ENCODE measurements at regions not wholly inside any gene's neighbourhood (a gene's known extent, or its start where the extent isn't known, plus 50 kb on each side); places are given as distances from the start of the nearest gene placed in this dataset.

- TF ChIP-seq RAD21 (IDR thresholded peaks at IDR 0.05; ENCODE audit: low read depth) = no peak
- TF ChIP-seq, protein P1, sequence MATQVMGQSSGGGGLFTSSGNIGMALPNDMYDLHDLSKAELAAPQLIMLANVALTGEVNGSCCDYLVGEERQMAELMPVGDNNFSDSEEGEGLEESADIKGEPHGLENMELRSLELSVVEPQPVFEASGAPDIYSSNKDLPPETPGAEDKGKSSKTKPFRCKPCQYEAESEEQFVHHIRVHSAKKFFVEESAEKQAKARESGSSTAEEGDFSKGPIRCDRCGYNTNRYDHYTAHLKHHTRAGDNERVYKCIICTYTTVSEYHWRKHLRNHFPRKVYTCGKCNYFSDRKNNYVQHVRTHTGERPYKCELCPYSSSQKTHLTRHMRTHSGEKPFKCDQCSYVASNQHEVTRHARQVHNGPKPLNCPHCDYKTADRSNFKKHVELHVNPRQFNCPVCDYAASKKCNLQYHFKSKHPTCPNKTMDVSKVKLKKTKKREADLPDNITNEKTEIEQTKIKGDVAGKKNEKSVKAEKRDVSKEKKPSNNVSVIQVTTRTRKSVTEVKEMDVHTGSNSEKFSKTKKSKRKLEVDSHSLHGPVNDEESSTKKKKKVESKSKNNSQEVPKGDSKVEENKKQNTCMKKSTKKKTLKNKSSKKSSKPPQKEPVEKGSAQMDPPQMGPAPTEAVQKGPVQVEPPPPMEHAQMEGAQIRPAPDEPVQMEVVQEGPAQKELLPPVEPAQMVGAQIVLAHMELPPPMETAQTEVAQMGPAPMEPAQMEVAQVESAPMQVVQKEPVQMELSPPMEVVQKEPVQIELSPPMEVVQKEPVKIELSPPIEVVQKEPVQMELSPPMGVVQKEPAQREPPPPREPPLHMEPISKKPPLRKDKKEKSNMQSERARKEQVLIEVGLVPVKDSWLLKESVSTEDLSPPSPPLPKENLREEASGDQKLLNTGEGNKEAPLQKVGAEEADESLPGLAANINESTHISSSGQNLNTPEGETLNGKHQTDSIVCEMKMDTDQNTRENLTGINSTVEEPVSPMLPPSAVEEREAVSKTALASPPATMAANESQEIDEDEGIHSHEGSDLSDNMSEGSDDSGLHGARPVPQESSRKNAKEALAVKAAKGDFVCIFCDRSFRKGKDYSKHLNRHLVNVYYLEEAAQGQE (IDR thresholded peaks at IDR 0.05; ENCODE audit: low read depth) = no peak
- TF ChIP-seq EP300 (IDR thresholded peaks at IDR 0.05; ENCODE audit: borderline replicate concordance) = no peak
- TF ChIP-seq CREB1 (IDR thresholded peaks at IDR 0.05; ENCODE audit: low read depth) = no peak
- no peak for TF ChIP-seq EGR1 (IDR thresholded peaks at IDR 0.05)
- TF ChIP-seq USF1 (IDR thresholded peaks at IDR 0.05) = no peak
- no peak for TF ChIP-seq MAX (IDR thresholded peaks at IDR 0.05)
- no peak for TF ChIP-seq TEAD4 (IDR thresholded peaks at IDR 0.05)
- TF ChIP-seq TAF1 (IDR thresholded peaks at IDR 0.05; ENCODE audit: low read depth) = no peak
These were observed 229.0 kb downstream of the CENPF start for GRCh38 chr1:214831956-214832355.

DNA sequence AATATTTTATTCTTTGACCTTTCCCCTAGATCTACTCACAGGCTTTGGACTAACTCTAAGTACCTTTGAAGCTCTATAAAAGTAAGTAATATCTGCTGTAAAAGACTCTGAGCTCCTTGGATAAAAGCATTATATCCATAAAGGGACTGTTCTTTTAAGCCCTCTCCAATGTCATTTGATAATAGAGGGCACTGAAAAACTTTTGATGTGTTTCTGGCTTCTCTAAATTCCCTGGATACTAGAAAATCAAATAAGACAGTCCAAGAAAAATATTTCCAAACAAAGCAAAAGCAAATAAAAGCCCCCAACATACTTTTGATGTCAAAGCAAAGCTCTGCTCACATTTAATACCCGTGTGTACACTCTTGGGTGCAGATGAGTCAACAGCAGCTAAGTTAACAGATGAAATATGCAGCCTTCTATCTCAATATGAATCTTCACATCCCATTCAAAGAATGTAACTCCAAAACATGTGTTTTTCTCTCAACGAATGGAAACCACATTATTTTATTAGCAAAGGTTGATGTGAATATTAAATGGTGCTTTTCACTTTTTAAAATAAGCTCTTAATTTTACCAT is 230.3 kb downstream of the CENPF start:
- TF ChIP-seq NFIC (IDR thresholded peaks at IDR 0.05) = no peak
- no peak for TF ChIP-seq TCF12 (IDR thresholded peaks at IDR 0.05; ENCODE audit: low read depth)
- TF ChIP-seq RAD21 (IDR thresholded peaks at IDR 0.05; ENCODE audit: low read depth) = no peak
- TF ChIP-seq YY1 (IDR thresholded peaks at IDR 0.05; ENCODE audit: low read depth) = no peak
- TF ChIP-seq ZBTB7A (IDR thresholded peaks at IDR 0.05; ENCODE audit: low read depth) = no peak
- no peak for TF ChIP-seq TAF1 (IDR thresholded peaks at IDR 0.05; ENCODE audit: low read depth)
- no peak for TF ChIP-seq MAX (IDR thresholded peaks at IDR 0.05)
- no peak for TF ChIP-seq FOXM1 (IDR thresholded peaks at IDR 0.05; ENCODE audit: borderline replicate concordance, low read depth)
- TF ChIP-seq TEAD4 (IDR thresholded peaks at IDR 0.05) = no peak

DNA sequence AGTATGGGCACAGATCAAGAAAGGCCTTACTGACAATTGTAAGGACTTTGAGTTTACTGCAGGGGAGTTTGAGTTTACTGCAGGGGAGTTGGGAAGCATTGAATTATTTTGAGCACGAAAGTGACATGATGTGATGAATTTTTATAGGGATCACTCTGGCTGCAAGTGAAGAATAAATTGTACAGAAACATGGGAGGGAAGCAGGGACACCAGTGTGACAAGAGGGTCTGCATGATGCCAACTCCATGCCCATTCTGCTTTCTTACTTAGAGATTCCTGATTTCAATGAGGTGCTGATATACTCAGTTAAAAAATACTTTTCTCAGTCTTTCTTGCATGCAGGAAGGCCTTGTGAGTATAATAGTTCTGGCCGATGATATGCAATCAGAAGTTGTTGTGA is 234.4 kb downstream of the CENPF start:
- no peak for TF ChIP-seq EP300 (IDR thresholded peaks at IDR 0.05; ENCODE audit: borderline replicate concordance)
- TF ChIP-seq USF1 (IDR thresholded peaks at IDR 0.05) = no peak
- TF ChIP-seq CEBPB (IDR thresholded peaks at IDR 0.05) = no peak
- no peak for TF ChIP-seq ZBTB7A (IDR thresholded peaks at IDR 0.05; ENCODE audit: low read depth)
- no peak for TF ChIP-seq RAD21 (IDR thresholded peaks at IDR 0.05; ENCODE audit: low read depth)

DNA sequence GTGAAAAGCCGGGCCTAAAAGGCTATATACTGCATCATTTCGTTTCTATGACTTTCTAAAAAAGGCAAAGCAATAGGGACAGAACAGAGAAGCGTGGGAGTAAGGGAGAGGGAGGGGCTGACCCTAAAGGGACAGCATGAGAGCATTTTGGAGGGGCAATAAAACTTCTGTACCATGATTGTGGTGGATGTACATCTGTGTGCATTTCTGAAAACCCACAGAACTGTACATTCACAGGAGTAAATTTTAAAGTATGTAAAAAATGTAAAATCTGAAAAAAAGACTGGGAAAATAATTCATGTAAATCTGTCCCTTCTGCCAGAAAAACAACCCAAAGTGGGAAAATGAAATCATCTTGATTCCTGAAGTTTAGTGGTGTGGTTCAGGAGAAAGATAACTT is 235.4 kb downstream of the CENPF start:
- TF ChIP-seq, protein P1 (IDR thresholded peaks at IDR 0.05; ENCODE audit: low read depth) = no peak
- TF ChIP-seq USF1 (IDR thresholded peaks at IDR 0.05) (no peak), TEAD4 (IDR thresholded peaks at IDR 0.05) (no peak), NFIC (IDR thresholded peaks at IDR 0.05) (no peak), CREB1 (IDR thresholded peaks at IDR 0.05; ENCODE audit: low read depth) (no peak), FOXM1 (IDR thresholded peaks at IDR 0.05; ENCODE audit: borderline replicate concordance, low read depth) (no peak), ZBTB7A (IDR thresholded peaks at IDR 0.05; ENCODE audit: low read depth) (no peak), TAF1 (IDR thresholded peaks at IDR 0.05; ENCODE audit: low read depth) (no peak), MAX (IDR thresholded peaks at IDR 0.05) (no peak), TCF12 (IDR thresholded peaks at IDR 0.05; ENCODE audit: low read depth) (no peak), EGR1 (IDR thresholded peaks at IDR 0.05) (no peak)

DNA sequence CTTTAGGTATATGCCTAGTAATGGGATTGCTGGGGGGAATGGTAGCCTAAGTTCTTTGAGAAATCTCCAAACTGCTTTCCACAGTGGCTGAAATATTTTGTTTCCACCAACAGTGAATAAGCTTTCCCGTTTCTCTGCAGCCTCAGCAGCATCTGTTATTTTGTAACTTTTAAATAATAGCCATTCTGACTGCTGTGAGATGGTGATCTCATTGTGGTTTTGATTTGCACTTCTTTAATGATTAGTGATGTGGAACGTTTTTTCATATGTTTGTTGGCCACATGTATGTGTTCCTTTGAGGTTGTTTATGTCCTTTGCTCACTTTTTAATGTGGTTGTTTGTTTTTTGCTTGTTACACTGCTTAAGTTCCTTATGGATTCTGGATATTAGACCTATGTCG is 237.4 kb downstream of the CENPF start:
- TF ChIP-seq MAX (IDR thresholded peaks at IDR 0.05) = no peak
- TF ChIP-seq EGR1 (IDR thresholded peaks at IDR 0.05) = no peak
- no peak for TF ChIP-seq TCF12 (IDR thresholded peaks at IDR 0.05; ENCODE audit: low read depth)
- TF ChIP-seq TAF1 (IDR thresholded peaks at IDR 0.05; ENCODE audit: low read depth) = no peak
- TF ChIP-seq, protein P1 (IDR thresholded peaks at IDR 0.05; ENCODE audit: low read depth) = no peak
- no peak for TF ChIP-seq EP300 (IDR thresholded peaks at IDR 0.05; ENCODE audit: borderline replicate concordance)
- no peak for TF ChIP-seq CREB1 (IDR thresholded peaks at IDR 0.05; ENCODE audit: low read depth)
- TF ChIP-seq RAD21 (IDR thresholded peaks at IDR 0.05; ENCODE audit: low read depth) = no peak
- no peak for TF ChIP-seq NFIC (IDR thresholded peaks at IDR 0.05)
- TF ChIP-seq TEAD4 (IDR thresholded peaks at IDR 0.05) = no peak
- no peak for TF ChIP-seq YY1 (IDR thresholded peaks at IDR 0.05; ENCODE audit: low read depth)
- no peak for TF ChIP-seq CEBPB (IDR thresholded peaks at IDR 0.05)
- no peak for TF ChIP-seq USF1 (IDR thresholded peaks at IDR 0.05)
- TF ChIP-seq ZBTB7A (IDR thresholded peaks at IDR 0.05; ENCODE audit: low read depth) = no peak
- TF ChIP-seq FOXM1 (IDR thresholded peaks at IDR 0.05; ENCODE audit: borderline replicate concordance, low read depth) = no peak

All from Ishikawa (cell line).